ENCODE measurements at regions not wholly inside any gene's neighbourhood (a gene's known extent, or its start where the extent isn't known, plus 50 kb on each side); places are given as distances from the start of the nearest gene placed in this dataset.
A peak's percentile ranks its signal among the peaks of the same experiment; 100 is the strongest.

DNA sequence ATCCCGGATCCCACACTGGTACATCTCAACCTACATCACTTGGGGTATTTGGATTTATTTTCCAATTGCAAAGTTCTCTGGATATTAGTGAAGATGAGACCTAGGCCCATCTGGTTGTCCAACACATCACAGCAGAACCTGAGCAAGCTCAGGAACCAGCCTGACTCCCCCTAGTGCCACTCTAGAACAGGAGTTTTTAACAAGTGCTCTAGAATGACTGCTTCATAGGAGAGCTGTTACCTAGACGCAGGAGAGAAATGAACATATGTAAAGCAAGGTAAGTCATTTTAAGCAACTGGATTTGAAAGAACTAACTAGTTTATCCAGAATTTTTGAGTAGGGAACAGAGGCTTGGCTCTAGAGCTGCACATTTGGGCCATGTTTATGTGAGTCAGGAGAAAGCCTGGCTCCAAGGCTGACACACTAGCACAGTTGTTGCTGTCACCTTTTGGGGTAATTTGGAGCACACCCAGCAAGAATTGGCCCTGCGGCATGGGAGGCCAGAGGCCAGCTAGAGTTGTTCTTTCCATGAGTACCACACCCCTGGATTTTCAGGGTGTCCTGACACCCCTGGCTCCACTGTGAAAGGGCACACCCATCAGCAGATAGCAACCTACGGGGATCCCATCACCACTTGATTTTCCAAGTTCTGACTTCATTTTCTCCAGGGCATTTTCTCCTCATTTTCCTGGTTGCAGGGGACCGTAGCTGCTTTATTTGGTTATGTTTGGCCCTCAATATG, 110.9 kb upstream of the LPAR1 start:
- DNase-seq (ENCODE audit: low read depth in 4 of 4, low spot score in 2 of 4) = no peak

DNA sequence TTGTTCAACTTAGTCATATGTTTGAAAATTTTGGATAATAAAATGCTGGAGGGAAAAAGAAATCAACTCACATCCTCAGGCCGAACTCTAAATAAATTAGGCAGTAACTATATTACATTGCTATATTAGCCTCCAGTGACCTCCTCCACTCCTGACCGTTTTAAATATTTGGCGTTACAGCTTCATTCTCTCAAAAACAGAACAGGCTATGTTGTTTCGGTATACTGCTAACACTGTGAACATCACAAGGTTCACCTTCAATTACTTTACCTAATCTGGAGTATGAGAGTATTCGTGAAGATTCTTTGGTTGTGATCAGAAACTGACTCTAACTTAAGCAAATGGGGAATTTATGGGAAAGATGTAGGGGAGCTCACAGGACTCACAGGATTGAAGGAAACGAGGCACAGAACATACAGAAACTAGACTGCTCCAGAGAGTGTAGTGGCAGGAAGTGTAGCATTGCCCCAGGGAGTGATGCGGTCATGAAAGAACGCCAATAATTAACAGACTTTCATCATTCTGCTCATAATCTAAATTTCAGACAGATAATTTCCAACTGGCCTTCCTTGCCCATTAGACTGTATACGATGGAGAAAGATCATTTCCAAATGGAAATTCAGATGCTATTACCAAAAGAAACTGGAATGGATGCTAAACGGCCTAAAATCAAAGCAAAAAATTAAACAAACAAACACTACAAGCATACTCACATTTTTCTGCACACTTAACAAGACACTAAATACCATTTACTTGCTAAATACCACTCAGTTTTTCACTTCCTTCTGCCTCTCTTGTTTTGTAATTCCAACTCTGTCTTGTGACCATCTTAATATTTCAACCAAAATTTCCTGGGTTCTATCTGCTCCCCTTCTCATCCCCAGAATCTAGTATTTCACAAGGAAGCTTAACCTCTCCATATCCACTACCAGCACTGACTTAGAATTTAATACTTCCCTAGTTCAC, 110.1 kb upstream of the LPAR1 start:
- DNase-seq (ENCODE audit: low read depth in 4 of 4, low spot score in 2 of 4) = no peak

DNA sequence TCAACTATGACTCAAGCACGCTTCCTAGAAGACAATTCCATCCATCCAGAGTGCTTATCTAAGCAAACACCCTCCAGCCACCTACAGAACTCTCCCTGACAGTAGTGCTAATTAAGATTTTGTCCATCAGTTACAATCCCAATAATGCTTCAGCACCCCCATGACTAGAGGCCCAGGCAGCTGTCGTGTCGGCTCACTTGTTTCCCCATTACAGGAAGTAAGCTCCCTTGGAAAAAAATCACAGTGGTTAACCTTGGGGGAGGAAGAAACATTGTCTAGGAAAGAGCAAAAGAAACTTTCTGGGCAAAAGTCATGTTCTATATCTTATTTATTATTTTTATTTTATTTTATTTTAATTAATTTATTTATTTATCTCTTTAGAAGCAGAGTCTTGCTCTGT, 108.8 kb upstream of the LPAR1 start:
- DNase-seq (ENCODE audit: low read depth in 4 of 4, low spot score in 2 of 4) = no peak

DNA sequence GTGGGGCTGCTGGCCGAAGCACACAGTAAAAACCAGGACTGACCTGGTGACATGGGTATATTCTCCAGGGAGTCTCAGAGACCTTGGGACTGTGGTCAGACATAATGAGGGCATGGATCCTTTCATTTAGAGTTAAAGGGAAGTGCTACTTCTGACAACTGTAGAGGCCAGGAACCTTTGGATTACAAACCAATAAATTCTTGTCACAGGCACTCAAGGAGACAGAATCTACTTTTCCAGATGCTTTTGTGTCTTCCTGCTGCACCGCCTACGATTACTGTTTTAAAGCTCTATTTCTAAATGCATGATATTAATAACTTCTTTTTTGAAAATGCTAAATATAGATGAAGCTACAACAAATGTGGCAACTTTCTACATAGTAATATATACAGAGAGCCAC, 106.5 kb upstream of the LPAR1 start:
- no peak for DNase-seq (ENCODE audit: low read depth in 4 of 4, low spot score in 2 of 4)

DNA sequence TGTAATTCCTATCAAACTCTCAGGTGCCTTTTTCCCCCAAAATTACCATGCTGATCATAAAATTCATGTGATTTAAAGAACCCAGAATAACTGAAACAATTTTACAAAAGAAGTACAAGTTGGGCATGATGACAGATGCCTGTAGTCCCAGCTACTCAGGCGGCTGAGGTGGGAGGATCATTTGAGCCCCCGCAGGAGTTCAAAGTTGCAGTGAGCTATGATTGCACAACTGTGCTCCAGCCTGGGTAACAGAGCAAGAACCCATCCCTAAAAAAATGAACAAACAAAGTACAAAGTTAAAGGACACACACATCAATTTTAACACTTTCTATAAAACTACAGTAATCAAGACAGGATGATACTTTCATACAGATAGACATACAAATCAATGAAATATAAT, 97.9 kb upstream of the LPAR1 start:
- no peak for DNase-seq (ENCODE audit: low read depth in 4 of 4, low spot score in 2 of 4)

DNA sequence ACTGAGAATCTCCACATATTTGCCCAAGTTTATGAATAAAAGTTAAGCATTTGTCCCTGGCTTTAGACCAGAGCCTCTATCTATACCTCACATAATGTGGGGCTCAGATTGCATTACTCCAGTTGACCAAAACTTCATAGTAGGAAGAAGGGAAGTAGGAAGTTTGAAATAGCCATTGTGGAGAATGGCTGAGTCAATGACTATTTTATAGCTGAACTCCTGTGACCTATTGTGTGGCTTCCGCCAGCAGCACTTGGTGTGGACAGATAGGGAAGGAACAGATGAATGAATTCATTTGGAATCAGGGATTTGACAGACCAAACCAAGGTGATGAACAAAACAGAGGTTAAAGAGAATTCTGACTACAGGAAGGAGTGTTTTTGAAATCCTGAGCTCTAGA, 92.9 kb upstream of the LPAR1 start:
- DNase-seq (ENCODE audit: low read depth in 4 of 4, low spot score in 2 of 4) = no peak

DNA sequence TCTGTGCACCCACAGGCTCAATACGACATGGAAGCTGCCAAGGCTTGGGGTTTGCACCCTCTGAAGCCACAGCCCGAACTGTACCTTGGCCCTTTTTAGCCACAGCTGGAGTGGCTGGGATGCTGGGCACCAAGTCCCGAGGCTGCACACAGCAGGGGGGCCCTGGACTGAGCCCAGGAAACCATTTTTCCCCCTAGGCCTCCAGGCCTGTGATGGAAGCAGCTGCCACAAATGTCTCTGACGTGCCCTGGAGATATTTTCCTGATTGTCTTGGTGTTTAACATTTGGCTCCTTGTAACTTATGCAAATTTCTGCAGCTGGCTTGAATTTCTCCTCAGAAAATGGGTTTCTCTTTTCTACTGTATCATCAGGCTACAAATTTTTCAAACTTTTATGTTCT, 82.3 kb upstream of the LPAR1 start:
- no peak for DNase-seq (ENCODE audit: low read depth in 4 of 4, low spot score in 2 of 4)

DNA sequence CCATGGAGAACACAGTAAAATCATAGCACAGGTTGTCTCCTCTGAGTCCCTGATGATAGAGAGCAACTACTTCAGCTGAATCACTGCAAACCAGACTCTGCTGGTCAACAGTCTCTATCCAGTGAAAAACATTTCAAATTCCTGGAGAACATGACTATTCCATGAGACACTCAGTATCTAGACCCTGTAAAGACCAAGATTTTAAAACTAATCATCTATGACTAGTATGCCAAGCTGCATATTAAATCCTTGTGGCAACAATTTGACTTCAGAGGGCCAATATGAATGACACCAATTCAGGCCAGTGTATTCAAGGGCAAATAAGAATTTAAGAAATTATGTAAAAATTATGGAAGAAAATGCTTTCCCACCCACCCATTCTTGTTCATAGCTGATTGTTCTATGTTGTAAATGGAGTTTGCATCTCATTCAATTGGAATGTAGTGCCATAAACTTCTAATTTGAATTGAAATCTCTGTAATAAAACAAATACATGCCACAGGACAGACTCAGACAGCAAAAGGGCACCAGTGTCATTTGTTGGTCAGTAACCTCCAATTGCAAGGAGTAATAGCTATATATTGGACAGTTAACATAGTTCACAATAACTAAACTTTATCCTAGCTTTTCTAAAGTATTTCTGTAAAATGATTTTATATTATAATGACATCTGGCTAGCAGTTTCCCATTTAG, 80.1 kb upstream of the LPAR1 start:
- DNase-seq (ENCODE audit: low read depth in 4 of 4, low spot score in 2 of 4) = no peak

DNA sequence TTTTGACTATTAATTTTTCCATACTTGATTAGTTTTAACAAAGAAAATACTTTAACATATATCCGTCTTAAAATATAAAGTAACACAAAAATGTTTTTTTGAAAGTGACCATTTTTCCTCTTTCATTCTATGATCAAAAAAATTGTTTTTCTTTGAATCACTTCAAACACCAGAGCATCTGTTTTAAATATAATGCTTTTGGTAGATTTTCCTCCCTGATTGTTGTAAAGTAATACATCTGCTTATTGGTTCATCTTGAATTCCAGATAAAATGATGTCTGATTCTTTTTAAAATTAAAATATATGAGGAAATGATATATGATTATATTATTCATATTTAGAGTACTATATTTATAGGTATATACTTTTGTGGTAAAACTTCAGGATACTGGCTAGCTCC, 76.2 kb upstream of the LPAR1 start:
- DNase-seq (ENCODE audit: low read depth in 4 of 4, low spot score in 2 of 4) = no peak

DNA sequence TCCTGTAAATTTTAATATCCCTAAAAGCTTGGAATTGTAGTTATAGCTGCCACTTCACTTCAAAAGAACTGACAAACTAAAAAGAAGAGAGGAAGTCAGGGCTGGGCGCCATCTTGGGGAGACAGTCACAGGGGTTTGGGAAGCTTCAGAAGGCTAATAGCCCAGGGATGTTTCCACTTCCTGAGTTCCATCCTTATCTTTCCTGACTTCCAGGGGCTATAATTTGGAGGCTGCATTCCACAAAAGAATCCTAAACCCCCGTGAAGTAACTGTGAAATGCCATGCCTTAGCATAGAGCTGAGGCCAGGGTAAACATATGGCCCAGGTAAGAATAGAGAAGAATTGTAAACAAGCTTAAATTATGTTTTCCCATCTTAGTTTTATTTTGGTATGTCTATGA, 75.4 kb upstream of the LPAR1 start:
- no peak for DNase-seq (ENCODE audit: low read depth in 4 of 4, low spot score in 2 of 4)

DNA sequence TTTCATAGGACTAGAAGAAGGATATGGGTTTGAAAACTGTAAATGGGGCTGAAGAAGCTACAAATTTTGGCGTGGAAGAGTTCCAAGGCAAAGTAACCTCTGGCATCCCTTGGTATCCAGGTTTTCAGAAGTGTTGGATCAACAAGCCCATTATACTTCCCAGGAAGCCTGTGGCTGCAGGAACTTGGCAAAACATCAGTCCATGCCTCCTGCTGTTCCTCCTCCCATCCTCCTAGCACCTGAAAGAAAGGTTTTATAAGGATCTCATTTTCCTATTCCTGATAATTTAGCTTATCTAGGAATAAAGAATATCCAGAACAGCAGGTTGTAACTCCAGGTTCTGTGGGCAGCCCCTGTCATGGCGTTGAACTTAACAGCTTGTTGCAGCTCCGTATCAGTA, 72.5 kb upstream of the LPAR1 start:
- no peak for DNase-seq (ENCODE audit: low read depth in 4 of 4, low spot score in 2 of 4)

DNA sequence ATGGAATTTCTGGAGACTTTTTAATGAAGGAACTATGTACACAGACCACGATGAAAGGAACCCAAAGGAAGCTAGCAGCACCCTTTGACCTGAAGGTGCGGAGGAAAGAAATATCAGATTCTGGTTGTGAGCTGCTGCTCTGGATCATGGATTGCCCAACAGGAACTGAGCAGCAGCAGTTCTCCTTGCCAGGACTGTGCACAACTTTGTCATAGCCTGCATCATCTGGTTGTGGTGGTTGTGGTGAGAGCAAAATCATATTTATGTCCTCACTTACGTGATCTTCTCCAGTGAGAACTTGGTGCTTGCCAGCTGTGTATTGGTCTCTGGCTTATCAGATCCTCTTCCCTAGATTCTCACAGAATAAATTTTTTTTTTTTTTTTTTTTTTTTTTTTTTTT, 70.7 kb upstream of the LPAR1 start:
- no peak for DNase-seq (ENCODE audit: low read depth in 4 of 4, low spot score in 2 of 4)

DNA sequence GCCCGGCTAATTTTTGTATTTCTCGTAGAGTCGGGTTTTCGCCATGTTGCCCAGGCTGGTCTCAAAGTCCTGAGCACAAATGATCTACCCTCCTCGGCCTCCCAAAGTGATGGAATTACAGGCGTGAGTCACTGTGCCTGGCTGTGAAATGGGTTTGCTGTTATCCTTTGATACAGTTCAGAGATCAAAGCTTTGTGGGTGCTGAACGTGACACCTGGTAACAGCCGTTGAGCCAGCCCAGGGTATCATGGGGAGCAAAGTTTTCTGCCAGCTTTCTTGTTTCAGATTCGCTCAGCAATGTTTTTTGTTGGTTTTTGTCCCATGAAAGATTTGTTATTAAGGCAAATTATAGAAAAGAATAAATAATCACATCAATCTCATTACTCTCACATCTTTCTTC, 68.9 kb upstream of the LPAR1 start:
- DNase-seq (ENCODE audit: low read depth in 4 of 4, low spot score in 2 of 4) = no peak

DNA sequence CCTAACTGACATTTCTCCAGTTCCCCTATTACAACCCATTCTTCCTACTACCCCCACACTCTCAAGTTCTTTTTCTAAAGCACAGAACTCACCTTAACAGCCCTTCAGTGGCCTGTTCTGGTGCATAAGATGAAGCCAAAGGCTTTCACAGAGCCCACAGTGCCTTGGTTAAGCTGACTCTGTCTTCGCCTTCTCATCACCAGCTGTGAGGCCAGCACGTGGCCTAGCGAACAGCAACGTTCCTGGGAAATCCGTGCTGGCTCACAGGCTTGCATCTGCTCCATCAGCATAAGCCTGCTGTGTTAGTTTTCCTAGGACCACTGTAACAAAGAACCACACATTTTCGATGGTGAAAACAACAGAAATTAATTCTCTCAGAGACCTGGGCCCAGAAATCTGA, 67.9 kb upstream of the LPAR1 start:
- DNase-seq (ENCODE audit: low read depth in 4 of 4, low spot score in 2 of 4) = no peak

DNA sequence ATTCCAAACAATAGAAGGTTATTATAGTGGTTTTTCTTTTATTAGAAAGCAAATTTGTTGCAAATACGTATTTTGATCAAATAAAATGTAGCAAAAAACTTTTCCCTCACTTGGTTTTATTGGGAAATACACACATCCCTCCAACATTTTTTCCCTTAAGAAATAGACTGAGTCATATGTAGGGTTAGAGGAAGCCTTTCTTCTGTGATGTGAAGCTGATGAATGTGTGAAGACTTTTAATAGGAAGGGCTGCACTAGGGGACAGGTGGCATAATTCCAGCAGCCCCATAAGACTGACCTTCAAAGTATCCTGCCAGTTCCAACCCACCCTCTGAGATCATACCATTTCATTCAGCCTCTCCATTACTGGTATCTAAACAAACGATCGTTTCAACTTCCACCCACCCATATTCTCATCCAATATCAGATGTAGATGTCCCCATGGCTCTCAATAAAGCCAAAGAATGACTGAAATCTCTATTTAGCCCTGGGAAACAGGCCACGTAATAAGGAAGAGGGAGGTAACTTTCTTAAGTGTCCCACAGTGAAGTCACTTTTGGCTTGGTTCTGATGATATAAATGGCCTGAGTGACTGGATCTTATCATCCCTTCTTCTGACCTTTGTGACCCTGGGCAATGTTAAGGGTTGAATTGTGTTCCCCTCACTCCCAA, 64.7 kb upstream of the LPAR1 start:
- DNase-seq (ENCODE audit: low read depth in 4 of 4, low spot score in 2 of 4) = no peak

DNA sequence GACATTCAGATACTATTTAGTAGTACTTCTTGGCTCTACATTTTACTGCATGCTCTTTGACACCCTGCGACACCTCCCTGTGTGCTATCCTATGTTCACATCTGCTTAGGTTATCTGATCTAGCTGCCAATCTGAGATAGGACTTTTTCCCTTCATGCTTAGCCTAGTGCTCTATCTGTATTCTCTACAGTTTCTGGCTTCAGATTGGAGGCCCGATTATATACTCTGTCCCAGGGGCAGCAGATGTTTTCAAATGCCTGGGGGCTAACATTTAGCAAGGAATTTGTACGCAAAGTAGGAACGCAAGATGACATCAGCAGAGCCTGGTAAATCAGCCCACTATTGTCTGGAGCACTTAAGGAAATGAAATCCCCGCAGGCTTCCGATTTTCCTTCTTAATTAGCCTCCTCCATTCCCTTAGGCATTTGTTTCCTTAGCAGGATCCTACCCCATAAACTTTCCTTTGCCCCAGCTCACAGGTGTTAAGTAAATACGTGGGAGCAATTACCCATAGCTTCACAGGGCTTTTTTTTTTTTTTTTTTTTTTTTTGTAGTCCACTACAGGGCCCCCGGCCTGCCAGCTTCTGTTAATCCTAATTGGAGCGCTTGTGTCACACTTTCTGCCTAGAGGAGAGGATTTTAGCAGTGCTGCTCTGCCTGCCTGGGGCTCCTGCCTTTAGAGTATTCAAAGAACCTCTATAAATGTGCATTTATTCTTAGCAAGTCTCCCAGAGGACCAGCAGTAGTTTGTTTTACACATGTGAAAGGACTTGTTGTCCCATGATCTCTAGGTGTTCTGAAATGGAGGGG, 61.1 kb upstream of the LPAR1 start:
- DNase-seq (ENCODE audit: low read depth in 4 of 4, low spot score in 2 of 4) = peak in 1 of 4 donors; percentile 27

DNA sequence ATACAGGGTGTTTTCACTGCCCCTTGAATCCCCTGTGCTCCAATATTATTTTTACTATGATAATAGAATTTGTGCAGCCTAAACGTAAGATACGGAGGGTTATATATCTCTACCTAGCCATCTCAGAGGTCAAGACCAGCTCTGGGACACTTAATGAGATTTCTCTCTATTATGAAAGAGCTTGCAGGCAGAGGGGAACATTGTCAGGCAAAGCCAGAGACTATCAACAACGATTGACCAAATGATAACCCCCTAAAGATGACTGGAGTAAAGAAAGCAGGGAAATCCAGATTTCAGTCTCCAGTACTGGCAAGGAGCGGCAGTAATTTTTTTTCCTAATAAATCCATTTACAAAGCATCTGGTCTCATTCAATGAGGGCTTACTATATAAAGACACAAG, 59.8 kb upstream of the LPAR1 start:
- no peak for DNase-seq (ENCODE audit: low read depth in 4 of 4, low spot score in 2 of 4)

DNA sequence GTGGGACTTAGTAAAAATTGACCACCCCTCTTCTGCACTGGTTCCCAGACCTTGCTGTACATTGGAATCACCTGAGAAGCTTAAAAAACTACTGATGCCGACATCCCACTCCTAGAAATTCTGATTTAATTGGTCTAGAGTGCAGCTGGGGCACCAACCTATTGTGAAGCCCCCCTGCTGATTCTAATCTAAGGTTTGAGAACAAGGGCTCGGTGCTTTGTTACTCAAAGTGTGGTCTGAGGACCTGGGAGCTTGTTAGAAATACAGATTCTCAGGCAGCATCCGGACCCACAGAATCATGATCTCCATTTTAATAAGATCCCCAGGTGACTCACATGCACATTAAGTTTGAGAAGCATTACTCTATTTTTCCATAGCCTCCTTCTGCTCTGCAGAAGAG, 57.8 kb upstream of the LPAR1 start:
- DNase-seq (ENCODE audit: low read depth in 4 of 4, low spot score in 2 of 4) = no peak

DNA sequence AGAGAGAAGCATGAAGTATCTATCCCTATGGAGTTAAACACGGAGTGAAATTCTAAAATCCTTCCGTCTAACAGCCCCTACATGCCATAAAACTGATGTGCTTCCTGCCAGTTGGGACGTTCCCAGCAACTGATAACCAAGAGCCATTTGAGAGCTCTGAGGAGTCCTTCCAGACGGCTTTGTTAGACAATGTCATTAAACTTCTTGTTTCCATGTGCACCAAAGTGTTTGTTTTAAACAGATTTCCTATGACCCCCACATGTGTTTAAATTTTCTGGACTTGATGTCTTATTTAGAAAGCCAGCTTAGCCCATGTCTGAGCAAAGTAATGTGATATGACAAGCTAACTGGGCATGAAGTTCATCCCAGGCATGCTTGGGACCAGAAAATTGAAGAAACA, 57.2 kb upstream of the LPAR1 start:
- peak in 2 of 4 donors; percentile 42 to 49 for DNase-seq (ENCODE audit: low read depth in 4 of 4, low spot score in 2 of 4)

DNA sequence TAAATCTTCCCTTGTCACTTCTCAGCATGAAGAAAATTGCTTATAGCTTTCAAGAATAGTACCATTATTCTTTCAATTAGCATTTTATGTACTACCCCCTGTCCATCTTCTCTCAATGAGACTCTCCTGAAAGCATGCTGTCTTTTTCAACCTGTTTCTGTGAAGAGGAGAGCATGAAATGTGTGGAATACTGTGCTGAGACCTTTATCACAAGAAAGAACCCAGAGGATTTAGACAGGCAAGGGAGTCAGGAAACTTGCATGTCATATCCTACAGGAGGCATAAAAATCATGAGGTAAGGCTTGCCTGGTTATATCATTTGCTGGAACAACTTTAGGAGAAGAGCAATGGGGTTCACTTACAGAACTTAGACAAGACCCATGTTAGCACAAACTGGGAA, 56.7 kb upstream of the LPAR1 start:
- DNase-seq (ENCODE audit: low read depth in 4 of 4, low spot score in 2 of 4) = peak in 1 of 4 donors; percentile 6

Measured in left renal cortex interstitium (tissue), 4 donors.